Activated T-cell treated with anti-CD3 and anti-CD28 coated beads, Interleukin-2, amount 50 U/mL, for 4 hours (primary cell): ENCODE measurements at regions not wholly inside any gene's neighbourhood (a gene's known extent, or its start where the extent isn't known, plus 50 kb on each side); places are given as distances from the start of the nearest gene placed in this dataset.

Experiments
- ATAC-seq, 2 donors: fragments of 200-7000 bp; cut with Tn5 transposase; one replicate each; pipeline ENCODE4 v1.10.0; 2021
- DNase-seq: peaks from one replicate; pipeline ENCODE4 v3.0.0-alpha.2; 2020
- H3K27me3 Mint-ChIP-seq: one replicate; pipeline ENCODE4 v1.8.0; 2021; ENCODE audit warnings: low read depth, mixed read lengths
- H3K36me3 Mint-ChIP-seq: one replicate; pipeline ENCODE4 v1.8.0; 2022; ENCODE audit warnings: mixed read lengths; ENCODE audit not compliant: insufficient read depth
- H3K4me1 Mint-ChIP-seq: one replicate; pipeline ENCODE4 v1.8.0; 2021; ENCODE audit warnings: low read depth, mixed read lengths
- H3K4me3 Mint-ChIP-seq: one replicate; pipeline ENCODE4 v1.8.0; 2021; ENCODE audit warnings: mild to moderate bottlenecking, moderate library complexity, mixed read lengths
- H3K9me3 Mint-ChIP-seq: one replicate; pipeline ENCODE4 v1.8.0; 2021; ENCODE audit warnings: mixed read lengths

GRCh38 chr11:122241566-122241965, 125.6 kb upstream of the BLID start:
- no peaks in the 10 kb centered on the region for H3K9me3 Mint-ChIP-seq
- no peaks in the 10 kb centered on the region for H3K4me1 Mint-ChIP-seq
- ATAC-seq (no peak), DNase-seq (no peak)
- no peaks in the 10 kb centered on the region for H3K27me3 Mint-ChIP-seq
- no peak overlapping the region for H3K4me3 Mint-ChIP-seq
- H3K36me3 Mint-ChIP-seq = no peaks in the 10 kb centered on the region

- Mint-ChIP-seq H3K9me3 (no peaks in the 10 kb centered on the region), H3K36me3 (no peaks in the 10 kb centered on the region), H3K4me1 (no peaks in the 10 kb centered on the region), H3K27me3 (no peaks in the 10 kb centered on the region), H3K4me3 (no peak overlapping the region)
- DNase-seq (no peak), ATAC-seq (no peak)
These were observed 124.6 kb upstream of the BLID start for GRCh38 chr11:122240638-122241037.

GRCh38 chr11:122235615-122236014, 119.6 kb upstream of the BLID start:
- no peaks in the 10 kb centered on the region for H3K27me3 Mint-ChIP-seq
- no peaks in the 10 kb centered on the region for H3K36me3 Mint-ChIP-seq
- no peak overlapping the region for H3K4me3 Mint-ChIP-seq
- H3K9me3 Mint-ChIP-seq = no peaks in the 10 kb centered on the region
- no peak for ATAC-seq
- no peak for DNase-seq
- H3K4me1 Mint-ChIP-seq = no peaks in the 10 kb centered on the region

GRCh38 chr11:122234780-122235179, 118.8 kb upstream of the BLID start:
- DNase-seq (no peak), ATAC-seq (no peak)
- H3K4me1 Mint-ChIP-seq = no peaks in the 10 kb centered on the region
- no peak overlapping the region for H3K4me3 Mint-ChIP-seq
- no peaks in the 10 kb centered on the region for H3K36me3 Mint-ChIP-seq
- no peaks in the 10 kb centered on the region for H3K9me3 Mint-ChIP-seq
- no peaks in the 10 kb centered on the region for H3K27me3 Mint-ChIP-seq

GRCh38 chr11:122234257-122234656, 118.2 kb upstream of the BLID start:
- Mint-ChIP-seq H3K27me3 (no peaks in the 10 kb centered on the region), H3K36me3 (no peaks in the 10 kb centered on the region), H3K9me3 (no peaks in the 10 kb centered on the region), H3K4me3 (no peak overlapping the region), H3K4me1 (no peaks in the 10 kb centered on the region)
- ATAC-seq (no peak), DNase-seq (no peak)

- no peak for DNase-seq
- no peak for ATAC-seq
- peaks cover 3% of the 10 kb centered on the region for H3K27me3 Mint-ChIP-seq
- no peaks in the 10 kb centered on the region for H3K36me3 Mint-ChIP-seq
- H3K4me3 Mint-ChIP-seq = no peak overlapping the region
- H3K4me1 Mint-ChIP-seq = no peaks in the 10 kb centered on the region
- no peaks in the 10 kb centered on the region for H3K9me3 Mint-ChIP-seq
These were observed 117.0 kb upstream of the BLID start for GRCh38 chr11:122232985-122233384.

- H3K36me3 Mint-ChIP-seq = no peaks in the 10 kb centered on the region
- no peaks in the 10 kb centered on the region for H3K9me3 Mint-ChIP-seq
- no peaks in the 10 kb centered on the region for H3K4me1 Mint-ChIP-seq
- H3K27me3 Mint-ChIP-seq = peaks cover 12% of the 10 kb centered on the region
- no peak for ATAC-seq
- H3K4me3 Mint-ChIP-seq = no peak overlapping the region
- no peak for DNase-seq
These were observed 114.4 kb upstream of the BLID start for GRCh38 chr11:122230385-122230755.

GRCh38 chr11:122229481-122230384, 113.7 kb upstream of the BLID start:
- Mint-ChIP-seq H3K27me3 (peaks cover 12% of the 10 kb centered on the region), H3K9me3 (no peaks in the 10 kb centered on the region), H3K36me3 (no peaks in the 10 kb centered on the region), H3K4me3 (no peak overlapping the region), H3K4me1 (no peaks in the 10 kb centered on the region)
- ATAC-seq (no peak), DNase-seq (no peak)

GRCh38 chr11:122229078-122229477, 113.1 kb upstream of the BLID start:
- Mint-ChIP-seq H3K9me3 (no peaks in the 10 kb centered on the region), H3K4me1 (no peaks in the 10 kb centered on the region), H3K27me3 (peaks cover 12% of the 10 kb centered on the region), H3K36me3 (no peaks in the 10 kb centered on the region), H3K4me3 (no peak overlapping the region)
- DNase-seq (no peak), ATAC-seq (no peak)

GRCh38 chr11:122226810-122227379, 110.9 kb upstream of the BLID start:
- no peak for DNase-seq
- H3K4me3 Mint-ChIP-seq = no peak overlapping the region
- H3K27me3 Mint-ChIP-seq = peaks cover 12% of the 10 kb centered on the region

GRCh38 chr11:122224867-122225266, 108.9 kb upstream of the BLID start:
- Mint-ChIP-seq H3K27me3 (peaks cover 12% of the 10 kb centered on the region), H3K36me3 (no peaks in the 10 kb centered on the region), H3K4me3 (no peak overlapping the region), H3K4me1 (no peaks in the 10 kb centered on the region), H3K9me3 (no peaks in the 10 kb centered on the region)
- DNase-seq (no peak), ATAC-seq (no peak)

More at GRCh38 chr11:122226810-122227379, 110.9 kb upstream of the BLID start:
- no peaks in the 10 kb centered on the region for H3K4me1 Mint-ChIP-seq
- ATAC-seq = no peak
- H3K36me3 Mint-ChIP-seq = no peaks in the 10 kb centered on the region
- H3K9me3 Mint-ChIP-seq = no peaks in the 10 kb centered on the region

- DNase-seq = no peak
- H3K36me3 Mint-ChIP-seq = no peaks in the 10 kb centered on the region
- H3K4me3 Mint-ChIP-seq = no peak overlapping the region
- H3K9me3 Mint-ChIP-seq = no peaks in the 10 kb centered on the region
- no peaks in the 10 kb centered on the region for H3K27me3 Mint-ChIP-seq
- no peaks in the 10 kb centered on the region for H3K4me1 Mint-ChIP-seq
- no peak for ATAC-seq
These were observed 104.3 kb upstream of the BLID start for GRCh38 chr11:122220321-122220720.

GRCh38 chr11:122219791-122220190, 103.8 kb upstream of the BLID start:
- H3K4me3 Mint-ChIP-seq = no peak overlapping the region
- no peaks in the 10 kb centered on the region for H3K4me1 Mint-ChIP-seq
- H3K27me3 Mint-ChIP-seq = no peaks in the 10 kb centered on the region
- H3K9me3 Mint-ChIP-seq = no peaks in the 10 kb centered on the region
- ATAC-seq = no peak
- no peak for DNase-seq
- no peaks in the 10 kb centered on the region for H3K36me3 Mint-ChIP-seq

GRCh38 chr11:122215244-122215992, 99.4 kb upstream of the BLID start:
- H3K4me3 Mint-ChIP-seq = no peak overlapping the region
- H3K27me3 Mint-ChIP-seq = peaks cover 3% of the 10 kb centered on the region
- DNase-seq = no peak
- no peak for ATAC-seq
- no peaks in the 10 kb centered on the region for H3K9me3 Mint-ChIP-seq
- no peaks in the 10 kb centered on the region for H3K4me1 Mint-ChIP-seq
- H3K36me3 Mint-ChIP-seq = no peaks in the 10 kb centered on the region

- DNase-seq = no peak
- Mint-ChIP-seq H3K9me3 (no peaks in the 10 kb centered on the region), H3K36me3 (no peaks in the 10 kb centered on the region), H3K4me3 (no peak overlapping the region), H3K4me1 (no peaks in the 10 kb centered on the region), H3K27me3 (peaks cover 3% of the 10 kb centered on the region)
- ATAC-seq = no peak
These were observed 98.6 kb upstream of the BLID start for GRCh38 chr11:122214567-122214966.
